ENCODE measurements at regions not wholly inside any gene's neighbourhood (a gene's known extent, or its start where the extent isn't known, plus 50 kb on each side); places are given as distances from the start of the nearest gene placed in this dataset.

DNA sequence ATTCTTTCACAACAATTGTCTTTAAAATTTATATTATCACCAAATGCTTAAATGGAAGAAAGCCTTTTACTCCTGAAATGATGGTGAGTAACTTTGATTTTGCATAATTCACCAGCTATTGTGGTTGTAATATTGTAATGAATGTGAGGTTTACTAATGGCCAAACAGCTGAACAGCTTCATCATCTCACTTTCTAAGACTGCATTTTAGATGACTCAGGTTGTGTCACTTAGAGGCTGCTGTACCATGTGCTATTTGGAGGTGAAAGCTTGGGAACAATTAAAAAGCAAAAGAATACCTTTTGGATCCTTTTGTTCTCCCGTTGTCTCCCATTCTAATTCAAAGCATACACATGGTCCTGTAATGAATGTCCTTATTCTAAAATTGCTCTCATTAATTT is 604.0 kb upstream of the PFKP start:
- Histone ChIP-seq H3K4me1 (ENCODE audit: control insufficient read depth in 4 of 4, insufficient read depth in 4 of 4, low read length in 3 of 4) (no peaks in the 10 kb centered on the region), H3K9ac (ENCODE audit: low read depth in 1 of 2, low read length in 2 of 2) (no peak overlapping the region), H3K36me3 (ENCODE audit: control insufficient read depth in 4 of 4, insufficient read depth in 3 of 4, low read depth in 1 of 4, low read length in 3 of 4) (no peaks in the 10 kb centered on the region), H3K4me3 (ENCODE audit: low read depth in 1 of 3, low read length in 3 of 3) (no peak overlapping the region), H3K27me3 (ENCODE audit: control insufficient read depth in 4 of 4, insufficient read depth in 4 of 4, low read length in 3 of 4) (no peaks in the 10 kb centered on the region), H3K27ac (ENCODE audit: low read depth in 1 of 2, low read length in 2 of 2) (no peak overlapping the region), H3K9me3 (ENCODE audit: control insufficient read depth in 4 of 4, low read length in 3 of 4) (peaks cover 0 to 3% (median 0%) of the 10 kb centered on the region in 4 donors)
- DNase-seq (ENCODE audit: low spot score), result no peak
- no peak for TF ChIP-seq YY1 (IDR thresholded peaks at IDR 0.05)
- no peak for TF ChIP-seq JUND (IDR thresholded peaks at IDR 0.05)
- TF ChIP-seq EGR1 (IDR thresholded peaks at IDR 0.05; ENCODE audit: low read depth in 2 of 2), result no peak
- TF ChIP-seq, protein P1, sequence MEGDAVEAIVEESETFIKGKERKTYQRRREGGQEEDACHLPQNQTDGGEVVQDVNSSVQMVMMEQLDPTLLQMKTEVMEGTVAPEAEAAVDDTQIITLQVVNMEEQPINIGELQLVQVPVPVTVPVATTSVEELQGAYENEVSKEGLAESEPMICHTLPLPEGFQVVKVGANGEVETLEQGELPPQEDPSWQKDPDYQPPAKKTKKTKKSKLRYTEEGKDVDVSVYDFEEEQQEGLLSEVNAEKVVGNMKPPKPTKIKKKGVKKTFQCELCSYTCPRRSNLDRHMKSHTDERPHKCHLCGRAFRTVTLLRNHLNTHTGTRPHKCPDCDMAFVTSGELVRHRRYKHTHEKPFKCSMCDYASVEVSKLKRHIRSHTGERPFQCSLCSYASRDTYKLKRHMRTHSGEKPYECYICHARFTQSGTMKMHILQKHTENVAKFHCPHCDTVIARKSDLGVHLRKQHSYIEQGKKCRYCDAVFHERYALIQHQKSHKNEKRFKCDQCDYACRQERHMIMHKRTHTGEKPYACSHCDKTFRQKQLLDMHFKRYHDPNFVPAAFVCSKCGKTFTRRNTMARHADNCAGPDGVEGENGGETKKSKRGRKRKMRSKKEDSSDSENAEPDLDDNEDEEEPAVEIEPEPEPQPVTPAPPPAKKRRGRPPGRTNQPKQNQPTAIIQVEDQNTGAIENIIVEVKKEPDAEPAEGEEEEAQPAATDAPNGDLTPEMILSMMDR (IDR thresholded peaks at IDR 0.05; ENCODE audit: low read depth, low read length, missing input control), result no peak
- TF ChIP-seq HNF4G (IDR thresholded peaks at IDR 0.05), result no peak
- no peak for TF ChIP-seq HNF4A (conservative IDR thresholded peaks at IDR 0.05)
- TF ChIP-seq, protein P2, sequence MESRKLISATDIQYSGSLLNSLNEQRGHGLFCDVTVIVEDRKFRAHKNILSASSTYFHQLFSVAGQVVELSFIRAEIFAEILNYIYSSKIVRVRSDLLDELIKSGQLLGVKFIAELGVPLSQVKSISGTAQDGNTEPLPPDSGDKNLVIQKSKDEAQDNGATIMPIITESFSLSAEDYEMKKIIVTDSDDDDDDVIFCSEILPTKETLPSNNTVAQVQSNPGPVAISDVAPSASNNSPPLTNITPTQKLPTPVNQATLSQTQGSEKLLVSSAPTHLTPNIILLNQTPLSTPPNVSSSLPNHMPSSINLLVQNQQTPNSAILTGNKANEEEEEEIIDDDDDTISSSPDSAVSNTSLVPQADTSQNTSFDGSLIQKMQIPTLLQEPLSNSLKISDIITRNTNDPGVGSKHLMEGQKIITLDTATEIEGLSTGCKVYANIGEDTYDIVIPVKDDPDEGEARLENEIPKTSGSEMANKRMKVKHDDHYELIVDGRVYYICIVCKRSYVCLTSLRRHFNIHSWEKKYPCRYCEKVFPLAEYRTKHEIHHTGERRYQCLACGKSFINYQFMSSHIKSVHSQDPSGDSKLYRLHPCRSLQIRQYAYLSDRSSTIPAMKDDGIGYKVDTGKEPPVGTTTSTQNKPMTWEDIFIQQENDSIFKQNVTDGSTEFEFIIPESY (IDR thresholded peaks at IDR 0.05), result no peak
- TF ChIP-seq SP1 (IDR thresholded peaks at IDR 0.05), result no peak
- no peak for TF ChIP-seq NR2F2 (IDR thresholded peaks at IDR 0.05)
- TF ChIP-seq, protein P3, sequence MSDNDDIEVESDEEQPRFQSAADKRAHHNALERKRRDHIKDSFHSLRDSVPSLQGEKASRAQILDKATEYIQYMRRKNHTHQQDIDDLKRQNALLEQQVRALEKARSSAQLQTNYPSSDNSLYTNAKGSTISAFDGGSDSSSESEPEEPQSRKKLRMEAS (IDR thresholded peaks at IDR 0.05), result no peak
- WGBS, result 78% methylated on average over 1 of the region's 1 CpG

DNA sequence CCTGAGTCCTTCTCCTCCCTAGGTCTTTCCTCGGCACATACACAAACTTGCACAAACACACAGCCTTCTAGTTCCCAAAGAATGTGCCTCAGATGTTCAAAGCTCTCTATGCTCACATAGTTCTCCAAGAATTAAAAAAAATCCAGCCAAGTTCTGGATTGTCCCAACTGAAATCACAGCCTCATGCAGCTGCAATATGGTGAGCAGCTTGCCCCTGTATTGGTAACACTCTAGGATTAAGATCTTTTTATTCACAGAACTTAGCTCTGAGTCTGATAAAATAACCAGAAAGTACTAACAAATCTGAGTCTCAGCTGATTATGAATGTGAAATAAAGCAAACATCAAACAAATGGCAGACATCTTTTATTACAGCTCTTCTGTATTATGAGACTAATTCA is 604.8 kb upstream of the PFKP start:
- H3K4me1 ChIP-seq (ENCODE audit: control insufficient read depth in 4 of 4, insufficient read depth in 4 of 4, low read length in 3 of 4), result no peaks in the 10 kb centered on the region
- H3K9me3 ChIP-seq (ENCODE audit: control insufficient read depth in 4 of 4, low read length in 3 of 4), result peaks cover 0 to 3% (median 0%) of the 10 kb centered on the region in 4 donors
- H3K27me3 ChIP-seq (ENCODE audit: control insufficient read depth in 4 of 4, insufficient read depth in 4 of 4, low read length in 3 of 4), result no peaks in the 10 kb centered on the region
- no peak for TF ChIP-seq TAF1 (conservative IDR thresholded peaks at IDR 0.05)
- TF ChIP-seq, protein P2 (IDR thresholded peaks at IDR 0.05), result no peak
- TF ChIP-seq, protein P4, sequence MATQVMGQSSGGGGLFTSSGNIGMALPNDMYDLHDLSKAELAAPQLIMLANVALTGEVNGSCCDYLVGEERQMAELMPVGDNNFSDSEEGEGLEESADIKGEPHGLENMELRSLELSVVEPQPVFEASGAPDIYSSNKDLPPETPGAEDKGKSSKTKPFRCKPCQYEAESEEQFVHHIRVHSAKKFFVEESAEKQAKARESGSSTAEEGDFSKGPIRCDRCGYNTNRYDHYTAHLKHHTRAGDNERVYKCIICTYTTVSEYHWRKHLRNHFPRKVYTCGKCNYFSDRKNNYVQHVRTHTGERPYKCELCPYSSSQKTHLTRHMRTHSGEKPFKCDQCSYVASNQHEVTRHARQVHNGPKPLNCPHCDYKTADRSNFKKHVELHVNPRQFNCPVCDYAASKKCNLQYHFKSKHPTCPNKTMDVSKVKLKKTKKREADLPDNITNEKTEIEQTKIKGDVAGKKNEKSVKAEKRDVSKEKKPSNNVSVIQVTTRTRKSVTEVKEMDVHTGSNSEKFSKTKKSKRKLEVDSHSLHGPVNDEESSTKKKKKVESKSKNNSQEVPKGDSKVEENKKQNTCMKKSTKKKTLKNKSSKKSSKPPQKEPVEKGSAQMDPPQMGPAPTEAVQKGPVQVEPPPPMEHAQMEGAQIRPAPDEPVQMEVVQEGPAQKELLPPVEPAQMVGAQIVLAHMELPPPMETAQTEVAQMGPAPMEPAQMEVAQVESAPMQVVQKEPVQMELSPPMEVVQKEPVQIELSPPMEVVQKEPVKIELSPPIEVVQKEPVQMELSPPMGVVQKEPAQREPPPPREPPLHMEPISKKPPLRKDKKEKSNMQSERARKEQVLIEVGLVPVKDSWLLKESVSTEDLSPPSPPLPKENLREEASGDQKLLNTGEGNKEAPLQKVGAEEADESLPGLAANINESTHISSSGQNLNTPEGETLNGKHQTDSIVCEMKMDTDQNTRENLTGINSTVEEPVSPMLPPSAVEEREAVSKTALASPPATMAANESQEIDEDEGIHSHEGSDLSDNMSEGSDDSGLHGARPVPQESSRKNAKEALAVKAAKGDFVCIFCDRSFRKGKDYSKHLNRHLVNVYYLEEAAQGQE (IDR thresholded peaks at IDR 0.05), result no peak
- TF ChIP-seq HNF4A (conservative IDR thresholded peaks at IDR 0.05), result no peak
- TF ChIP-seq, protein P1 (IDR thresholded peaks at IDR 0.05; ENCODE audit: low read depth, low read length, missing input control), result no peak
- no peak for TF ChIP-seq FOXA1 (IDR thresholded peaks at IDR 0.05)
- no peak for TF ChIP-seq HNF4G (IDR thresholded peaks at IDR 0.05)
- no peak for TF ChIP-seq EGR1 (IDR thresholded peaks at IDR 0.05; ENCODE audit: low read depth in 2 of 2)
- TF ChIP-seq, protein P5, sequence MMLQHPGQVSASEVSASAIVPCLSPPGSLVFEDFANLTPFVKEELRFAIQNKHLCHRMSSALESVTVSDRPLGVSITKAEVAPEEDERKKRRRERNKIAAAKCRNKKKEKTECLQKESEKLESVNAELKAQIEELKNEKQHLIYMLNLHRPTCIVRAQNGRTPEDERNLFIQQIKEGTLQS (IDR thresholded peaks at IDR 0.05), result no peak
- TF ChIP-seq RXRA (IDR thresholded peaks at IDR 0.05), result no peak
- TF ChIP-seq FOXA2 (IDR thresholded peaks at IDR 0.05), result no peak
- WGBS, result 78% methylated on average over 1 of the region's 1 CpG
- H3K36me3 ChIP-seq (ENCODE audit: control insufficient read depth in 4 of 4, insufficient read depth in 3 of 4, low read depth in 1 of 4, low read length in 3 of 4), result no peaks in the 10 kb centered on the region
- H3K9ac ChIP-seq (ENCODE audit: low read depth in 1 of 2, low read length in 2 of 2), result no peak overlapping the region
- no peak for DNase-seq (ENCODE audit: low spot score)
- no peak overlapping the region for H3K4me3 ChIP-seq (ENCODE audit: low read depth in 1 of 3, low read length in 3 of 3)
- H3K27ac ChIP-seq (ENCODE audit: low read depth in 1 of 2, low read length in 2 of 2), result no peak overlapping the region
